NCI-H1694 treated with DMSO at 0.1 percent for 48 hours (cell line): ENCODE measurements at regions not wholly inside any gene's neighbourhood (a gene's known extent, or its start where the extent isn't known, plus 50 kb on each side); places are given as distances from the start of the nearest gene placed in this dataset.
A peak's percentile ranks its signal among the peaks of the same experiment; 100 is the strongest.

Experiments used
- DNase-seq: peaks from one replicate; lab custom pipeline; 2025; lab: John Stamatoyannopoulos, UW

- DNase-seq, result no peak
Measured at GRCh38 chr18:57991552-57991951, 52.5 kb upstream of the NEDD4L start.

- DNase-seq, result no peak
Measured at GRCh38 chr18:57989536-57989935, 54.5 kb upstream of the NEDD4L start.

GRCh38 chr18:57984490-57985115 is 59.4 kb upstream of the NEDD4L start:
- no peak for DNase-seq

GRCh38 chr18:57983965-57984364 is 60.1 kb upstream of the NEDD4L start:
- no peak for DNase-seq

GRCh38 chr18:57983472-57983871 is 60.6 kb upstream of the NEDD4L start:
- no peak for DNase-seq

GRCh38 chr18:57982372-57983021 is 61.5 kb upstream of the NEDD4L start:
- no peak for DNase-seq

- DNase-seq, result no peak
Measured at GRCh38 chr18:57981308-57982028, 62.6 kb upstream of the NEDD4L start.

GRCh38 chr18:57980573-57981307 is 63.3 kb upstream of the NEDD4L start:
- DNase-seq, result no peak

- no peak for DNase-seq
Measured at GRCh38 chr18:57976230-57976773, 67.7 kb upstream of the NEDD4L start.

GRCh38 chr18:57975805-57976204 is 68.2 kb upstream of the NEDD4L start:
- no peak for DNase-seq

- DNase-seq, result no peak
Measured at GRCh38 chr18:57974585-57975265, 69.3 kb upstream of the NEDD4L start.

- no peak for DNase-seq
Measured at GRCh38 chr18:57973889-57974288, 70.1 kb upstream of the NEDD4L start.

GRCh38 chr18:57970356-57971095 is 73.5 kb upstream of the NEDD4L start:
- no peak for DNase-seq

GRCh38 chr18:57969824-57970223 is 74.2 kb upstream of the NEDD4L start:
- no peak for DNase-seq

GRCh38 chr18:57965246-57965645 is 78.8 kb upstream of the NEDD4L start:
- DNase-seq, result no peak

- DNase-seq, result no peak
Measured at GRCh38 chr18:57961876-57962505, 82.0 kb upstream of the NEDD4L start.

- DNase-seq, result no peak
Measured at GRCh38 chr18:57961411-57961810, 82.6 kb upstream of the NEDD4L start.

GRCh38 chr18:57959278-57959677 is 84.7 kb upstream of the NEDD4L start:
- peak; percentile 49 for DNase-seq

GRCh38 chr18:57957210-57957609 is 86.8 kb upstream of the NEDD4L start:
- no peak for DNase-seq

GRCh38 chr18:57956491-57956890 is 87.5 kb upstream of the NEDD4L start:
- no peak for DNase-seq

- DNase-seq, result no peak
Measured at GRCh38 chr18:57954935-57955334, 89.1 kb upstream of the NEDD4L start.
